WTC11 (cell line): ENCODE measurements at regions not wholly inside any gene's neighbourhood (a gene's known extent, or its start where the extent isn't known, plus 50 kb on each side); places are given as distances from the start of the nearest gene placed in this dataset.

ENCODE experiments used
- ATAC-seq: fragments of 200-7000 bp; cut with Tn5 transposase; 2 replicates; pipeline ENCODE4 v1.10.0; 2021; ENCODE audit warnings: mild to moderate bottlenecking, moderate library complexity
- CTCF ChIA-PET: fragments of 300-600 bp; sonication (Branson Sonifier 250); formaldehyde crosslinking; loops from one replicate; lab custom pipeline; 2021; ENCODE audit warnings: antibody characterized with exemption; lab: Charles Lee
- POLR2A ChIA-PET: fragments of 350-600 bp; sonication (Branson Sonifier 250); formaldehyde crosslinking; loops from one replicate; lab custom pipeline; 2021; ENCODE audit warnings: antibody characterized with exemption; lab: Charles Lee
- DNase-seq: peaks from one replicate; pipeline ENCODE4 v3.0.0; 2021; ENCODE audit warnings: low spot score
- H3K27ac Mint-ChIP-seq: 2 replicates; pipeline ENCODE4 v1.8.0; 2021; ENCODE audit warnings: mixed read lengths
- H3K27me3 Mint-ChIP-seq: 2 replicates; pipeline ENCODE4 v1.8.0; 2021; ENCODE audit warnings: low read depth, mild to moderate bottlenecking, moderate library complexity, mixed read lengths
- H3K36me3 Mint-ChIP-seq: 2 replicates; pipeline ENCODE4 v1.8.0; 2021; ENCODE audit warnings: mixed read lengths
- H3K4me1 Mint-ChIP-seq: 2 replicates; pipeline ENCODE4 v1.8.0; 2022; ENCODE audit warnings: mixed read lengths
- H3K4me3 Mint-ChIP-seq: 2 replicates; pipeline ENCODE4 v1.8.0; 2021; ENCODE audit warnings: mild to moderate bottlenecking, moderate library complexity, mixed read lengths
- H3K9me3 Mint-ChIP-seq: 2 replicates; pipeline ENCODE4 v1.8.0; 2021; ENCODE audit warnings: mixed read lengths
- CREB1 ChIP-seq: sonication (generic); formaldehyde crosslinking; IDR thresholded peaks from 2 replicates; pipeline ENCODE4 v1.8.0; 2023; ENCODE audit warnings: mild to moderate bottlenecking, missing genetic modification reagents
- FOXP1 ChIP-seq: sonication (generic); formaldehyde crosslinking; IDR thresholded peaks from 2 replicates; pipeline ENCODE4 v1.8.0; 2022; ENCODE audit warnings: missing genetic modification reagents, mild to moderate bottlenecking, moderate library complexity, borderline replicate concordance
- GABPB1 ChIP-seq: sonication (generic); formaldehyde crosslinking; IDR thresholded peaks from 2 replicates; pipeline ENCODE4 v1.8.1; 2023; ENCODE audit warnings: mild to moderate bottlenecking, missing genetic modification reagents
- GRHL2 ChIP-seq: fragments of 250-450 bp; sonication (Bioruptor Pico); IDR thresholded peaks from 2 replicates; pipeline ENCODE4 v1.8.0; 2022; ENCODE audit warnings: mild to moderate bottlenecking, moderate library complexity; ENCODE audit not compliant: insufficient replicate concordance, severe bottlenecking
- IRF2 ChIP-seq: sonication (generic); formaldehyde crosslinking; IDR thresholded peaks from 2 replicates; pipeline ENCODE4 v1.8.0; 2022; ENCODE audit warnings: low read depth, missing genetic modification reagents, borderline replicate concordance
- JUN ChIP-seq: sonication (generic); formaldehyde crosslinking; IDR thresholded peaks from 2 replicates; pipeline ENCODE4 v1.8.0; 2023; ENCODE audit warnings: mild to moderate bottlenecking, missing genetic modification reagents
- MXD4 ChIP-seq: fragments of 250-450 bp; sonication (Bioruptor Pico); IDR thresholded peaks from 2 replicates; pipeline ENCODE4 v1.8.0; 2021; ENCODE audit warnings: mild to moderate bottlenecking, moderate library complexity, borderline replicate concordance
- NFE2L1 ChIP-seq: sonication (generic); formaldehyde crosslinking; IDR thresholded peaks from 2 replicates; pipeline ENCODE4 v1.8.1; 2023; ENCODE audit warnings: missing genetic modification reagents
- NR1H2 ChIP-seq: sonication (generic); formaldehyde crosslinking; IDR thresholded peaks from 2 replicates; pipeline ENCODE4 v1.9.0; 2021; ENCODE audit warnings: mild to moderate bottlenecking, moderate library complexity, missing genetic modification reagents
- NR2C2 ChIP-seq: sonication (generic); formaldehyde crosslinking; IDR thresholded peaks from 2 replicates; pipeline ENCODE4 v1.8.0; 2022; ENCODE audit warnings: mild to moderate bottlenecking, missing genetic modification reagents
- RELA ChIP-seq: sonication (generic); formaldehyde crosslinking; IDR thresholded peaks from 2 replicates; pipeline ENCODE4 v1.8.1; 2022; ENCODE audit warnings: missing genetic modification reagents, mild to moderate bottlenecking, borderline replicate concordance
- SMAD3 ChIP-seq: sonication (generic); formaldehyde crosslinking; IDR thresholded peaks from 2 replicates; pipeline ENCODE4 v1.8.0; 2022; ENCODE audit warnings: missing genetic modification reagents, mild to moderate bottlenecking, borderline replicate concordance
- SMAD4 ChIP-seq: sonication (generic); formaldehyde crosslinking; IDR thresholded peaks from 2 replicates; pipeline ENCODE4 v1.8.0; 2022; ENCODE audit warnings: mild to moderate bottlenecking, missing genetic modification reagents
- ZNF138 ChIP-seq: sonication (generic); formaldehyde crosslinking; conservative IDR thresholded peaks from 2 replicates; pipeline ENCODE4 v1.8.1; 2022; ENCODE audit warnings: mild to moderate bottlenecking, moderate library complexity, missing genetic modification reagents
- ZNF317 ChIP-seq: sonication (generic); formaldehyde crosslinking; IDR thresholded peaks from 2 replicates; pipeline ENCODE4 v1.8.1; 2023; ENCODE audit warnings: low read depth, mild to moderate bottlenecking, moderate library complexity, missing genetic modification reagents, borderline replicate concordance
- ZNF425 ChIP-seq: fragments of 250-450 bp; sonication (Bioruptor Pico); conservative IDR thresholded peaks from 2 replicates; pipeline ENCODE4 v1.9.0; 2021; ENCODE audit warnings: mild to moderate bottlenecking
- ZNF671 ChIP-seq: fragments of 250-450 bp; sonication (Bioruptor Pico); IDR thresholded peaks from 2 replicates; pipeline ENCODE4 v1.8.0; 2021; ENCODE audit warnings: mild to moderate bottlenecking
- TF ChIP-seq, protein P1 (sequence below): fragments of 250-450 bp; sonication (Bioruptor Pico); IDR thresholded peaks from 2 replicates; pipeline ENCODE4 v2.1.2; 2022; ENCODE audit warnings: mild to moderate bottlenecking, moderate library complexity
- TF ChIP-seq, protein P2 (sequence below): fragments of 250-450 bp; sonication (Bioruptor Pico); IDR thresholded peaks from 2 replicates; pipeline ENCODE4 v1.8.0; 2021; ENCODE audit warnings: mild to moderate bottlenecking
- TF ChIP-seq, protein P3 (sequence below): sonication (generic); formaldehyde crosslinking; IDR thresholded peaks from 2 replicates; pipeline ENCODE4 v1.8.0; 2023; ENCODE audit warnings: mild to moderate bottlenecking, missing genetic modification reagents
- TF ChIP-seq, protein P4 (sequence below): sonication (generic); formaldehyde crosslinking; IDR thresholded peaks from 2 replicates; pipeline ENCODE4 v1.8.1; 2023; ENCODE audit warnings: mild to moderate bottlenecking, missing genetic modification reagents, moderate library complexity

GRCh38 chr10:89074120-89074519 is 83.5 kb downstream of the FAS start:
- no peak for TF ChIP-seq NFE2L1 (CRISPR knock-in tag)
- TF ChIP-seq, protein P1, sequence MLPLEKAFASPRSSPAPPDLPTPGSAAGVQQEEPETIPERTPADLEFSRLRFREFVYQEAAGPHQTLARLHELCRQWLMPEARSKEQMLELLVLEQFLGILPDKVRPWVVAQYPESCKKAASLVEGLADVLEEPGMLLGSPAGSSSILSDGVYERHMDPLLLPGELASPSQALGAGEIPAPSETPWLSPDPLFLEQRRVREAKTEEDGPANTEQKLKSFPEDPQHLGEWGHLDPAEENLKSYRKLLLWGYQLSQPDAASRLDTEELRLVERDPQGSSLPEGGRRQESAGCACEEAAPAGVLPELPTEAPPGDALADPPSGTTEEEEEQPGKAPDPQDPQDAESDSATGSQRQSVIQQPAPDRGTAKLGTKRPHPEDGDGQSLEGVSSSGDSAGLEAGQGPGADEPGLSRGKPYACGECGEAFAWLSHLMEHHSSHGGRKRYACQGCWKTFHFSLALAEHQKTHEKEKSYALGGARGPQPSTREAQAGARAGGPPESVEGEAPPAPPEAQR: no peak
- TF ChIP-seq, protein P2, sequence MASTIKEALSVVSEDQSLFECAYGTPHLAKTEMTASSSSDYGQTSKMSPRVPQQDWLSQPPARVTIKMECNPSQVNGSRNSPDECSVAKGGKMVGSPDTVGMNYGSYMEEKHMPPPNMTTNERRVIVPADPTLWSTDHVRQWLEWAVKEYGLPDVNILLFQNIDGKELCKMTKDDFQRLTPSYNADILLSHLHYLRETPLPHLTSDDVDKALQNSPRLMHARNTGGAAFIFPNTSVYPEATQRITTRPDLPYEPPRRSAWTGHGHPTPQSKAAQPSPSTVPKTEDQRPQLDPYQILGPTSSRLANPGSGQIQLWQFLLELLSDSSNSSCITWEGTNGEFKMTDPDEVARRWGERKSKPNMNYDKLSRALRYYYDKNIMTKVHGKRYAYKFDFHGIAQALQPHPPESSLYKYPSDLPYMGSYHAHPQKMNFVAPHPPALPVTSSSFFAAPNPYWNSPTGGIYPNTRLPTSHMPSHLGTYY (CRISPR knock-in tag): no peak
- TF ChIP-seq ZNF138 (CRISPR knock-in tag): no peak
- TF ChIP-seq ZNF425 (CRISPR knock-in tag): no peak
- H3K4me3 Mint-ChIP-seq: no peak overlapping the region
- ATAC-seq (no peak), DNase-seq (no peak)
- H3K27ac Mint-ChIP-seq: no peak overlapping the region
- no peaks in the 10 kb centered on the region for H3K36me3 Mint-ChIP-seq
- no peaks in the 10 kb centered on the region for H3K9me3 Mint-ChIP-seq
- ChIA-PET POLR2A (no interaction called here), CTCF (interaction anchor here (0.8 kb wide), 1 partner anchor 13 kb away, joined by 3 read pairs; no protein-coding TSS in a partner anchor)
- peaks cover 5% of the 10 kb centered on the region for H3K4me1 Mint-ChIP-seq
- no peaks in the 10 kb centered on the region for H3K27me3 Mint-ChIP-seq

DNA sequence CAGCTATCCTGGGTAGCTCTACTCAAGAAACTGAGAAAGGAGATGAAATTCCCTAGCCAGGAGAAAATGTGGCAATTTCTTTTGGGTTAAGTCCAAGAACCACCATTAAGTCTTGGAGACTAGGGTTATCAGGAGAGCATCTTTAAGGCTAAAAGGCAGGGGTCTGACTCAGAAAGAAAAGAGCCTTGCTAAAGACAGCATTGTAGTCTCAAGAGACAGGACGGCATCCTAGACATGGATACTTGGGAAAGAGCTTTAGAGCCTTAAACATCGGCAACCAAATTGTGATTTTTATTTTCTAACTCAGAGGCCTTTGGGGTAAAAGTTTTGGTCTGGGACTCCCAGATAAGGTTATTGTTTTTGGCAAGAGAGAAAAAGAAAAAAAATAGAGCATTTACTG is 83.1 kb downstream of the FAS start:
- CTCF ChIA-PET: interaction anchor here (0.8 kb wide), 1 partner anchor 13 kb away, joined by 3 read pairs; no protein-coding TSS in a partner anchor
- H3K27ac Mint-ChIP-seq: no peak overlapping the region
- no peak for DNase-seq
- no peaks in the 10 kb centered on the region for H3K27me3 Mint-ChIP-seq
- H3K4me3 Mint-ChIP-seq: no peak overlapping the region
- POLR2A ChIA-PET: no interaction called here
- TF ChIP-seq RELA (CRISPR knock-in tag) (no peak), NR1H2 (CRISPR knock-in tag) (no peak), SMAD4 (CRISPR knock-in tag) (no peak)
- TF ChIP-seq, all 79 proteins: peak for 0
- no peak for ATAC-seq
- Mint-ChIP-seq H3K9me3 (no peaks in the 10 kb centered on the region), H3K4me1 (peaks cover 5% of the 10 kb centered on the region), H3K36me3 (no peaks in the 10 kb centered on the region)

DNA sequence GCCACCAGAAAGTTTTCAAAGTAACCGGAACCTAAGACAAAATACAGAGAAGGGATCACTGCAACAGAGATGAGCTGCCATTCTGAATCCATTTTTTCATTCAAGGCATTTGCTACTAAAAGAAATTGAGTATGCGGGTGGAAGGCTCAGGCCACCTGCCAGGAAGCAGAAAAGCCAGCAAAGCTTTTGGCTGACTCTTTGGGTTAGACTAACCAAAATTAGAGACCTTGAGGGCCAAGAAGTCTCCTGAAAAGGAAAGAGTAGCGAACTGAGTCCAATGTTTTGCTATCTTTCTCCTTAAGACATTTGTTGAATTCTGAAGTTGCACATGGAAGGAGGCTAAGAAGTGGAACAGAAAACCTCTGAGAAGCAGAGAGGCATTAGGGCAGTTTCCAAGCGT is 79.0 kb downstream of the FAS start:
- ChIA-PET CTCF (interaction anchor here (1.5 kb wide), 1 partner anchor 40 kb away, joined by 3 read pairs; no protein-coding TSS in a partner anchor), POLR2A (interaction anchor here (0.6 to 1.0 kb wide), 2 partner anchors 11 to 88 kb away, joined by 3 read pairs; no protein-coding TSS in a partner anchor)
- ATAC-seq (no peak), DNase-seq (no peak)
- TF ChIP-seq IRF2 (CRISPR knock-in tag) (no peak), CREB1 (CRISPR knock-in tag) (no peak), NFE2L1 (CRISPR knock-in tag) (no peak), ZNF317 (no peak), SMAD3 (CRISPR knock-in tag) (no peak), NR2C2 (no peak), MXD4 (no peak), GRHL2 (CRISPR knock-in tag) (no peak), ZNF671 (CRISPR knock-in tag) (no peak), JUN (no peak), GABPB1 (no peak), FOXP1 (CRISPR knock-in tag) (no peak)
- TF ChIP-seq, protein P1: no peak
- TF ChIP-seq, protein P3, sequence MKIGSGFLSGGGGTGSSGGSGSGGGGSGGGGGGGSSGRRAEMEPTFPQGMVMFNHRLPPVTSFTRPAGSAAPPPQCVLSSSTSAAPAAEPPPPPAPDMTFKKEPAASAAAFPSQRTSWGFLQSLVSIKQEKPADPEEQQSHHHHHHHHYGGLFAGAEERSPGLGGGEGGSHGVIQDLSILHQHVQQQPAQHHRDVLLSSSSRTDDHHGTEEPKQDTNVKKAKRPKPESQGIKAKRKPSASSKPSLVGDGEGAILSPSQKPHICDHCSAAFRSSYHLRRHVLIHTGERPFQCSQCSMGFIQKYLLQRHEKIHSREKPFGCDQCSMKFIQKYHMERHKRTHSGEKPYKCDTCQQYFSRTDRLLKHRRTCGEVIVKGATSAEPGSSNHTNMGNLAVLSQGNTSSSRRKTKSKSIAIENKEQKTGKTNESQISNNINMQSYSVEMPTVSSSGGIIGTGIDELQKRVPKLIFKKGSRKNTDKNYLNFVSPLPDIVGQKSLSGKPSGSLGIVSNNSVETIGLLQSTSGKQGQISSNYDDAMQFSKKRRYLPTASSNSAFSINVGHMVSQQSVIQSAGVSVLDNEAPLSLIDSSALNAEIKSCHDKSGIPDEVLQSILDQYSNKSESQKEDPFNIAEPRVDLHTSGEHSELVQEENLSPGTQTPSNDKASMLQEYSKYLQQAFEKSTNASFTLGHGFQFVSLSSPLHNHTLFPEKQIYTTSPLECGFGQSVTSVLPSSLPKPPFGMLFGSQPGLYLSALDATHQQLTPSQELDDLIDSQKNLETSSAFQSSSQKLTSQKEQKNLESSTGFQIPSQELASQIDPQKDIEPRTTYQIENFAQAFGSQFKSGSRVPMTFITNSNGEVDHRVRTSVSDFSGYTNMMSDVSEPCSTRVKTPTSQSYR (CRISPR knock-in tag): no peak
- TF ChIP-seq, protein P4, sequence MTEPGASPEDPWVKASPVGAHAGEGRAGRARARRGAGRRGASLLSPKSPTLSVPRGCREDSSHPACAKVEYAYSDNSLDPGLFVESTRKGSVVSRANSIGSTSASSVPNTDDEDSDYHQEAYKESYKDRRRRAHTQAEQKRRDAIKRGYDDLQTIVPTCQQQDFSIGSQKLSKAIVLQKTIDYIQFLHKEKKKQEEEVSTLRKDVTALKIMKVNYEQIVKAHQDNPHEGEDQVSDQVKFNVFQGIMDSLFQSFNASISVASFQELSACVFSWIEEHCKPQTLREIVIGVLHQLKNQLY (CRISPR knock-in tag): no peak
- Mint-ChIP-seq H3K4me1 (peaks cover 6% of the 10 kb centered on the region), H3K4me3 (no peak overlapping the region), H3K27me3 (no peaks in the 10 kb centered on the region), H3K9me3 (no peaks in the 10 kb centered on the region), H3K27ac (no peak overlapping the region), H3K36me3 (no peaks in the 10 kb centered on the region)
